ENCODE measurements at regions not wholly inside any gene's neighbourhood (a gene's known extent, or its start where the extent isn't known, plus 50 kb on each side); places are given as distances from the start of the nearest gene placed in this dataset.

DNA sequence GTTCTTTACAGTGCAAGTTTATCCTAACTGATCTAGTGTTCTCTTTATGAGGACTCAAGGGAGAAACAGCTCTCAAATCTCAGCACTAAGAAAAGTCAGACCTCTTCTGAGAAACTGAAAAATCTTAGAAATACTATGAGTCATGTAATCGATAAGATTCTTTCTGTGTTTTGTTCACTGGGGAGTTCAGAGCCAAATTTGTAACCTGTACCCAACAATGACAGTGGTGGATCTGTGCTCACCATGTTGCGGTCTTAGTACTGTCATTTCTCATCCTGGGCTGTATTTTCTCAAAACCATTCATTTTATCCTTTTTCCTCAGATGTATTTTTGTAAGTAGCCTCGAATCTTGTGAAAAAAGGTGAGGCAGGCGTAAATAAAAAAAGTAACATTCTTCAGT lies 146.4 kb downstream of the ACER2 start:
- no peak overlapping the region for H3K4me3 ChIP-seq (replicated peaks in 1 of 3; ENCODE audit: low read depth in 2 of 3, low read length in 3 of 3)
- H4K20me1 ChIP-seq (ENCODE audit: insufficient read depth, low read length), result no peaks in the 10 kb centered on the region
- peaks cover 3 to 9% of the 10 kb centered on the region in 2 donors for H3K9me3 ChIP-seq (replicated peaks in 1 of 2; ENCODE audit: control insufficient read depth in 1 of 2, insufficient read depth in 1 of 2, low read length in 2 of 2)
- H3K27me3 ChIP-seq (ENCODE audit: control insufficient read depth in 2 of 2, insufficient read depth in 2 of 2, low read length in 2 of 2), result no peaks in the 10 kb centered on the region
- no peaks in the 10 kb centered on the region for H3K79me2 ChIP-seq (ENCODE audit: insufficient read depth, low read length)
- no peak overlapping the region for H3K4me2 ChIP-seq (replicated peaks; ENCODE audit: extremely low read depth, low read length, poor library complexity, severe bottlenecking)
- Mint-ChIP-seq H3K4me3 (no peak overlapping the region), H3K27ac (no peak overlapping the region), H3K9me3 (peaks cover 0 to 13% (median 3%) of the 10 kb centered on the region in 7 donors), H3K4me1 (peaks cover 12% of the 10 kb centered on the region), H3K36me3 (no peaks in the 10 kb centered on the region), H3K27me3 (ENCODE audit: low read depth in 3 of 3) (peaks cover 0 to 2% (median 0%) of the 10 kb centered on the region in 3 donors)
- H2AFZ ChIP-seq (ENCODE audit: insufficient read depth, low read depth, low read length, poor library complexity, severe bottlenecking), result no peak overlapping the region
- intact Hi-C loops (cut with micrococcal nuclease), result no loop called here
- peaks cover 0 to 3% of the 10 kb centered on the region in 2 donors for H3K4me1 ChIP-seq (ENCODE audit: control insufficient read depth in 1 of 2, insufficient read depth in 2 of 2, low read length in 2 of 2)
- no peaks in the 10 kb centered on the region for H3K36me3 ChIP-seq (replicated peaks in 1 of 2; ENCODE audit: control insufficient read depth in 1 of 2, insufficient read depth in 2 of 2, low read length in 2 of 2)
- no peak for TF ChIP-seq CTCF (IDR thresholded peaks at IDR 0.05)
- H3K9ac ChIP-seq (ENCODE audit: insufficient read depth, low read length, poor library complexity, severe bottlenecking), result no peak overlapping the region
- no peak for DNase-seq
- WGBS (ENCODE audit: insufficient coverage), result 100% methylated on average over 1 of the region's 4 CpGs
- H3K27ac ChIP-seq (ENCODE audit: low read depth in 1 of 2, low read length in 2 of 2), result no peak overlapping the region

GRCh38 chr9:19554529-19554928 lies 145.7 kb downstream of the ACER2 start:
- WGBS (ENCODE audit: insufficient coverage), result 92% methylated on average over 2 of the region's 4 CpGs
- Histone ChIP-seq H4K20me1 (ENCODE audit: insufficient read depth, low read length) (no peaks in the 10 kb centered on the region), H2AFZ (ENCODE audit: insufficient read depth, low read depth, low read length, poor library complexity, severe bottlenecking) (no peak overlapping the region), H3K4me1 (ENCODE audit: control insufficient read depth in 1 of 2, insufficient read depth in 2 of 2, low read length in 2 of 2) (peaks cover 0 to 3% of the 10 kb centered on the region in 2 donors), H3K27me3 (ENCODE audit: control insufficient read depth in 2 of 2, insufficient read depth in 2 of 2, low read length in 2 of 2) (no peaks in the 10 kb centered on the region), H3K27ac (ENCODE audit: low read depth in 1 of 2, low read length in 2 of 2) (no peak overlapping the region), H3K79me2 (ENCODE audit: insufficient read depth, low read length) (no peaks in the 10 kb centered on the region), H3K4me3 (replicated peaks in 1 of 3; ENCODE audit: low read depth in 2 of 3, low read length in 3 of 3) (no peak overlapping the region), H3K4me2 (replicated peaks; ENCODE audit: extremely low read depth, low read length, poor library complexity, severe bottlenecking) (no peak overlapping the region), H3K36me3 (replicated peaks in 1 of 2; ENCODE audit: control insufficient read depth in 1 of 2, insufficient read depth in 2 of 2, low read length in 2 of 2) (no peaks in the 10 kb centered on the region), H3K9me3 (replicated peaks in 1 of 2; ENCODE audit: control insufficient read depth in 1 of 2, insufficient read depth in 1 of 2, low read length in 2 of 2) (peaks cover 3 to 9% of the 10 kb centered on the region in 2 donors), H3K9ac (ENCODE audit: insufficient read depth, low read length, poor library complexity, severe bottlenecking) (no peak overlapping the region)
- H3K27me3 Mint-ChIP-seq (ENCODE audit: low read depth in 3 of 3), result peaks cover 0 to 2% (median 2%) of the 10 kb centered on the region in 3 donors
- H3K36me3 Mint-ChIP-seq, result no peaks in the 10 kb centered on the region
- intact Hi-C loops (cut with micrococcal nuclease), result no loop called here
- H3K4me1 Mint-ChIP-seq, result peaks cover 12% of the 10 kb centered on the region
- no peak overlapping the region for H3K4me3 Mint-ChIP-seq
- no peak for TF ChIP-seq CTCF (IDR thresholded peaks at IDR 0.05)
- no peak for DNase-seq
- peaks cover 0 to 13% (median 3%) of the 10 kb centered on the region in 7 donors for H3K9me3 Mint-ChIP-seq
- H3K27ac Mint-ChIP-seq, result no peak overlapping the region

All from CD14-positive monocyte (primary cell).